T-helper 1 cell (primary cell): ENCODE measurements at regions not wholly inside any gene's neighbourhood (a gene's known extent, or its start where the extent isn't known, plus 50 kb on each side); places are given as distances from the start of the nearest gene placed in this dataset.
"Not testable (repeated sequence)": the region's sequence is repeated elsewhere in the genome, so short reads cannot be mapped to it uniquely, and the experiment has no call there.

Experiments used
- DNase-seq, 5 donors: peaks; one replicate each; pipeline ENCODE4 v3.0.0-alpha.2; 2012 to 2020

DNA sequence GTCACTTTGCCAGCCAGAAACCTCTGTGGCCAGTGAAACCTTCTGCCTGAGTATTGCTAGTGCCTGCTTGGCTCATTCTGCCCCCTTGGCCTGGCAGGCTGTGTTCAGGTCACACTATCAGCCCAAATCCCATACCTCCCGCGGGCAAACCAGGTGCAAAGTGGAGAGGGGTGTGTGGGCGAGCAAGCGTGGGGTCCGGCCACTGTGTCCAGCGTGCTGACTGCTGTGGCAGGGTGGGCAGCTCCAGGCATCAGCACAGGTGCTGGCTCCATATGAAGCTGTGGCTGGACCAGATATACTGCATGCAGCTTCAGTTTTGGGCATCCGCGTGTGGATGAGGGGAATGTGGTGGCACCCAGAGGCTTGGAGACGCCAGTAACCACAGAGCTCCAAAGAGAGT lies 576.5 kb upstream of the EDIL3 start:
- DNase-seq: no peak

DNA sequence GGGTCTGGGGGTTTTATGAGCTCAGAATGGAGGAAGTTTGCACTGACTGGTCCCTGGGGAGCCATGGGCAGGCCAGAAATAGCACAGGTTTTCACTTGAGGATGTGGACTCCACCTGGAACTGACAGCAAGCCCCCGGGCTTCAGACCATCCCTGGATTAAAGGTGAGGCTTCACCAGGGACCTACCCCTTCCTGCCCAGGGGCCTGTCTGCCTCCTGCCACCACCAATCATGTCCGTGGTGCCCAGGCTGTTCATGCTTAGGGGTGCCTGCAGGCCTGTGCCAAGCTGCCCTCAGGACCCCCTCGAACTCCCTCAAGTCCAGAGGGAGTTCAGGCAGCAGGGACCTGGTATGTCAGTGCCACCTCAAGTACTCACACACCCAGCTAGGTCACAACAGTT lies 577.2 kb upstream of the EDIL3 start:
- DNase-seq: no peak

DNA sequence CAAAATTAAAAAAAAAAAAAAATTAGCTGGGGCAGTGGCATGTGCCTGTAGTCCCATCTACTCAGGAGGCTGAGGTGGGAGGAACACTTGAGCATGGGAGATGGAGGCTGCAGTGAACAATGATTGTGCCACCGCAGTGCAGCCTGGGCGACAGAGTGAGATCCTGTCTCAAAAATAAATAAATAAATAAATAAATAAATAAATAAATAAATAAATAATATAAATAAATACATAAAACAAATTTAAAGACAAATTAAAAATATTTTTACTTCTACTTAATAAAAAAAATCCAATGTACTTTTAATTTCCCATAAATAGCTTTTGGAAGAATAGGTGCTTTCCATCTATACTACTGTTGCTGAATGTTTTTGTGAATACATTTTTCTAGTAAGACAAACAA lies 598.4 kb upstream of the EDIL3 start:
- no peak for DNase-seq

DNA sequence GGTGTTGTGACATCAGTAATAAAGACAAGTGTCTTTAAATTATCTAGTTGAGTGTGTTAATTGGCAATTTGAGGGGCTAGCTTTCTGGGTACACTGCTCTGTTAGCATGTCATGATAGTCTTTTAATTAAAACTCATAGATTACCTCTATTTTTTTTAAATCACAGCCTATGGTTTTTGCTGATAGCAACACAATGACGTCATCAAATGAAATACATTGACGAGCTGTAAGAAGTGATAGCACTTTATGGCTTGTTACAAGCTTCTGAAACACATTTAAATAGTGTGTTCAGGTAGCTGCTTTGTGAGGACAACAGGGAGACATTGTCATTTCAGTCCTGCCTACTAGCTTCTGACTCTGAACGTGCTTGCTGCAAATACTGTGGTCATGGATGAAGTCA lies 600.5 kb upstream of the EDIL3 start:
- no peak for DNase-seq

DNA sequence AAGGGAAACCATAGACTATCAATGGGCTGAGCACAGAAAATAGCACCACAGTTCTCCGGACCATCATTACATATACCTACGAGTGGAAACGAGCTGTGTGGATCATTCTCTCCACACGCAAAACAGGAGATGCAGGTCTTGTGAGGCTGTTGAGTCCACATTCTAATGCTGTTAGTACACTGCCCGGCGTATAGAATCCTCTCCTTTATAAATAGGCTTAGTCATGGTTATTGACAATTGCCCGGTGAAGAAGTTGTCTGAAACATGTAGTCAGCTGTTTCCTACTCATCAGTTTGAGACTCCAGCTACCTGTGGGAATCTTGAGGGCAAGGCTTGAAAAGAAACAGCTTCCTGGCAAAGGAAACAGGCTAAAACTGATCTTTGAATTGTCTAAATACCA lies 602.0 kb upstream of the EDIL3 start:
- no peak for DNase-seq

DNA sequence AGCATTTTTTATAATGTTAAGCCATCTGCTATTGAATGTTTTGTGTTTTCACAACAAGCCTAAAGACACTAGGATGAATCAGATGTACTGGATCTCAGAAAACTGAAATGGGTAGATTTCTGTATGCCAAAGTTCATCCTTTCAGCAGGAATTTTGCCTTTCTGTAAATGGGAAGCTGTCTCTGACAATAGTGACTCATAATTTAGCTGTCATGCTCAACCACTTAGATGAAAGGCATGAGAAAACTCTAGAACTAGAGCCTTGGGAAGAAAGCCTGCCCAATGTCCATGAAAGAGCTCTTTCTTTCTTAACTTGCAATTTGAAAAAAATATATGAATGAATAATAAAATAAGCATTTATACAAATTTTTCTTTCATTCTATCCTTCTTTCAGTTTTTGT lies 616.0 kb upstream of the EDIL3 start:
- DNase-seq: no peak

DNA sequence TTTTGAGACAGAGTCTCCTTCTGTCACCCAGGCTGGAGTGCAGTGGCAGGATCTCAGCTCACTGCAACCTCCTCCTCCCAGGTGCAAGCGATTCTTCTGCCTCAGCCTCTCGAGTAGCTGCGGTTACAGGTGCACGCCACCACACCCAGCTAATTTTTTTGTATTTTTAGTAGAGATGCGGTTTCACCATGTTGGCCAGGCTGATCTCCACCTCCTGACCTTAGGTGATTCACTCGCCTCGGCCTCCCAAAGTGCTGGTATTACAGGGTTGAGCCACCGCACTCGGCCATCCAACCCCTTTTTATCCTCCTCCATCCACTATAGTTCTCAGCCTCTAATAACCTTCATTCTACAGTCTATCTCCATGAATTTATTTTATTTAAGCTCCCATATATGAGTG lies 617.3 kb upstream of the EDIL3 start:
- not testable (repeated sequence) for DNase-seq

DNA sequence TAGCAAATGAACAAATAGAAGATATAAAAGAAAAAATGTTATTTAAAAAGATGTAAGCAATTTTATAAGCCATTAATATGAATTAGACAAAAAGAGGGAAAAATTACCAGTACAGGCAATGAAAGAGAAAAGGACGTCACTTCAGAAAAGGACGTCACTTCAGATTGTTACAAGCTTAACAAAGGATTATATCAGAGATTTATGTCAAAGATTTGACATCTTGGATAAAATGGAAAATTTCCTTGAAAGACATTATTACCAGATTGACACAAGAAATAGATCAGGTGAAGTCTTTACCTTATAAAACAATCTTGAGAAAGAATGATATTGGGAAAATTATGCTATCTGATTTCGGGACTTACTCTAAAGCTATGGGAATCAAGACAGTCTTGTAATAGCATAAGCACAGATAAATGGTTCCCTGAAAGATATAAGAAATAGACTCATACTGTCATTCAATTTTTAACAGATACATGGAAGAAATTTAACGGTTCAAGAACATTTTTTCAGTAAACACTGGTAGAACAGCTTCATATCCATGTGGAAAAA lies 625.4 kb upstream of the EDIL3 start:
- no peak for DNase-seq

DNA sequence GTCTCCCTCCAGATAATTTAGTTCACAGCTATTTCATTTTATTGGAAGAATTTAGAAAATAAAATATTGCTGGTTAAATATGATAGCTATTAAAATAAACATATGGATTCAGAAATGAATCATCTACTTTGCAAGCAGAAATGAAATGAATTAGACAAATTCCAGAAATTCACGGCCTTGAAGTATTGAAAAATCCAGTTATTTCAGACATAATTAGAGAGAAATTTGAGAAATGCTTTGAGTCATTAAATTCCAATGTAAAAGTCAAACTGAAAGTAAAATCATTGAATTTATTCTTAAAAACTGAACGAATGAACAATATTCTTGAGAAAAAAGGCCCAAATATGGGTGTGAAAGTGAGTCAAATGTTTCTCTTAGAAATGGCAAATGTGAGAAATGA lies 632.6 kb upstream of the EDIL3 start:
- DNase-seq: no peak

DNA sequence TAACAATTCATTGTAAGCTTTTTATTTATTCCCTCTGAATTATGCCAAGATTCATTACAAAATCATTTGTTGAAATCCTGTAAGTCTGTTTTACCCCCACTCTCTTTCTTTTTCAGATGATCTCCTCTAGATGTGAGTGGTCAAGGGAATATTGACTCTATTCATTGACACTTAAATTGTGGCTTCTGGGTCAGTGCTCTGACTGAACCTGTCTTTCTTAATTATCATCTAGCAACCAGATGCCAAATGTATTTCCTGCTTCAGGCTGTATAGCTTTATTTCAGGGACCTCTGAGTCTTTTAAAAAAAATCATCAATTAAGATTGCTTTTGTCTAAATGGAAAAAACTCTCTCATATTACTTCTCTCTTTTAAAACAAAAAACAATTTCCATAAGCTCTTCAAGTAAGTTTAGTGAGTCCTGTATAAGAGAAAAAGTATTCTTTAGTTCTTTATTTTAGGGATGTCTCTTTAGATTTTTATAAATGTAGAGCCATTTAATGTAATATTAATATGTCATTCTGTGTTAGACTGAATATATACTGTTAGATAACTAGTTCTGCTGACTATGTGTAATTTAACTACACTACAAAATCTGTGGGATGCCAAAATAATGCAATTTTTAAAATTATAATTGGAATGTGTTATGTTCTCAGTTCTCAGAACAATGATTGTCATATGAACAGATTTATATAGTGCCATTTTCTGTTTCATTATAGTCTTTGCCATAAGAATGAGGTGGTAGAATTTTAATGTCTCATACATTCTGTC lies 645.8 kb upstream of the EDIL3 start:
- DNase-seq: no peak

DNA sequence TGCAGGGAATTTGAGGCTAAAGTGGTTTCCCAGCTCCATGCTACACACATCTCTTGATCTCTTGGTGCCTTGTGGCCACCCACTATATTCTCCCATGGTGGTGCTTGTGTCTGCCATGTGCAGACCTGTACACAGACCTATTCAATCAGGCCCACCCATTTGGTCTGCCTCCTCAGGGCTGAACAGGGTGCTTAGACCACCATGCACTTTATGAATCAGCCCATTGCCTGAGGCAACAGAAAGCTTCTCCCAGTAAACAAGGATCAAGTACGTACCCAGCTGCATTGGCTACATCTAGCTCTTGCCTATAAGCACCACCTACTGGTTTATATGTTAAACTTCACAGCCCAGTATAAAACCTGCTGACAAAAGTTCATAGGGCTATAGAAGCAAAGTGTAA lies 664.3 kb upstream of the EDIL3 start:
- no peak for DNase-seq

DNA sequence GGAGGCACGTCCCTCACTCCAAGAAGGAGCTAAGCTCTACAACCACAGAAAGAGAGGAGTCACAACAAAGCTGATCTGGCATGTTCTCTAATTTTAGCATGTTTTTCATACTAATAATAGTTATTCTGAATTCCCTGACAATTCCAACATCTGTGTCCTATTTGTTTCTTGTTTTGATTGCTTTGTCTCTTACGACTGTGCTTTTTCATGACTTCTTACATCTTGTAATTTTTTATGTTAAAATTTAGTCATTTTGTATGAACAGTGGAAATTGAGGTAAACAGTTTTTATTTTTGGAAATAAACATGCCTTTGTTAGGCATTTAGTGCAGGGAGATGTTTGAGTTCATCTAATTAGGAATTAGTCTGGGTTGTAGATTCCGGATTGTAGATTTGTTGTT lies 668.1 kb upstream of the EDIL3 start:
- DNase-seq: no peak

DNA sequence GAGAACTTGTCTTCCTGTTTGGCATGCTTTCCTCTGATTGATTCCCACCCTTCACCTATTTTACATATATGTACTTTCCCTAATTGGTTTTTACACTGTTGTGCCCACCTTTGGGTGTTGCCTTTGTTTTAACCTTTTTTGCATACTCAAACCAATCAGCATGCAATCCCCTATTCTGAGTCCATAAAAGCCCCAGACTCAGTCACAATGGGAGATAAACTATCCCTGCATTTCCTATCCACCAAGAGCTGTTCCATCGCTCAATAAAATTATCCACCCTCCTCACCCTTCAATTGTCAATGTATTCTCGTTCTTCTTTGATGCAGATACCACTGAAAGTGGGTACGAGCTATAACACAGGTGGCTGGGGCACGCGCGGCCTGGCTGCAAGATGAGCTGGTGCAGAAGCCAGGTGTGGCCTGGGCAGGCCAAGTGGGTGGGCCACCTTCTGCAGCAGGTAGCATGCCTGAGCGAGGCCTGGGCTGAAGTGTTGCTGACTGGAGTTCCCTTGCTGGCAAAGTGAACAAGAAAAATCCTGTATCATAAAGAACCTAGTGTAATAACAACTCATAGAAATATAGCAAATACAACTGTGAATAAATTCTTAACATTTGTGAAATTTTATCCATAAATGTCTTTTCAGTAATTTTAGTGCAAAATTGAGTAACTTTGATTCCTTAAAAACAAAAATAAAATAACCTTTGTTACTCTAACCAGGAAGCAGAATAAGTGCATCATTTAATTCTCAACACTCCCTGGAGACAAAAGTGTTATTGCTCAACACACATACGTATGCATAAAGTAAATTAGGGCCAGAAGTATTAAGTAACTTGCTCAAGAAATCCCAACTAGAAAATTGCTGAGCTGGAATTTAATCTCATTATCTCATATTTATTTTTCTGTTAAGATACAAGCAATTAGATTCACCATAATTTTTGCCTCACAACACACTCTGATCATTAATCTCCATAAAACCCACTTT lies 685.3 kb upstream of the EDIL3 start:
- DNase-seq: no peak

DNA sequence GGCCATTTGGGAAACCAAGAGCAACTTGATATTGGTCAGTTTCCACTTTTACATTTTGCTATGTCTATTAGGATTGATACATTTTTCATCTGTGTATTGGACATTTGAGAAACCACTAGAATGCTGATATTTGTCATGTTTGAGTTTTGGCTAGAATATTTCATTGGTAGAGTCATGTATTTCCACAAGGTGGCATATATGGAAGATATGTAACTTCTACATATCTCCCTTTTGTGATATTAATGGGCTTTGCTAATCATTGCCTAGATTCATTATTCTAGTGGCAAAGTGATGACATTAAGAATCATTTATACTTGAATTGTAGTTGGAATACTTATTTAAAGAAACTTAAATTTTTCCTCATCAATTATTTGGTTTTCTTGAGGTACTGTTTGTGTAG lies 692.9 kb upstream of the EDIL3 start:
- DNase-seq: no peak

DNA sequence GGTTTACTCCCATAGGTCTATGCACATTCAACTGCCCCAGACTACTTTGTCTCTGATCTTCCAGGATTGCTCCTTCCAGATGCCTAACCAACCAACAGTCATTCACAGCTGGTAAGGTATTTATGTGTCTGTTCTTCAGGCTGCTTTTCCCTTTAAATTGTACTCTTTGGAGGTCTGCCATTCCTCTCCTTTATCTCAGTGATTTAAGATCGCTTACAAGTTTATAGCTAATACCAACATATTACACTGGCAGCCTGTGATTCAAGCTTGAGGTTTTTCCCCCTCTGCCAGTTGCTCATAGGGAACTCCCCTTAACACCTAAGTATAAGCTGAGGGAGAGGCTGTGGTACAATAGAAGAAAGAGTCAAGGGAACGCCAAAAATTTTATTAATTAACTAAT lies 711.7 kb upstream of the EDIL3 start:
- DNase-seq: no peak

DNA sequence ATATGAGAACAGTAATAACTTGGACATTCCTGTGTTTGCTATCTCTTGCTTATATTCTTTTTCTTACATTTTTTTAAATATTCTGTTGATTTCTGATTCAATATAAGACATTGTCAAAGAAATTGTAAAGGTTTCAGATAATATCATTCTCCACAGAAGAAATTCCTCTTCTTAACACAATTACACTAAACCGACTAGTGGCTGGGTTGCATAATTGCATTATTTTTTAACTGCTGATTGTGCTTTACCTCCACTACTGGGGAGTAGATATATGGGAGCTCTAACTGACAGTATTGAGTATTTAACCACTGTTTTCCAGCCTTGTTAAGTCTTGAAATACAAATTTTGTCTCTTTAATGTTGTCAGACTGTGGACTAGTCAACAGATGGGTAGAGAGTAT lies 723.8 kb upstream of the EDIL3 start:
- DNase-seq: no peak

DNA sequence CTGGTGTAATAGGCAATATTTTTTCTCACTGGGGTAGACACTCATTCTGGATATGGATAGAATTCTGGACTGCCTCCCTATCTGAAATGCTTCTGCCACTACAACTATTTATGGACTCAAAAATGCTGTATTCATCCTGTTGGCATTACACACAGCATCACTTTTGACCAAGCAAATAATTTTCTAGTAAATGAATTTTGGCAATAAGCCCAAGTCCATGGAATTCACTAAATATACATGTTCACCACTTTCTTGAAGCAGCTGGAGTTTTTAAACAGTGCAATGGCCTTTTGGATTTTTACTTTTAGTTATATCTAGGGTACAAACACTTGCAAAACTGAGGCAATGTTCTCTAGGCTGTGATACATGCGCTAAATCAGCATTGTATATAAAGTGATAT lies 724.9 kb upstream of the EDIL3 start:
- DNase-seq: no peak

DNA sequence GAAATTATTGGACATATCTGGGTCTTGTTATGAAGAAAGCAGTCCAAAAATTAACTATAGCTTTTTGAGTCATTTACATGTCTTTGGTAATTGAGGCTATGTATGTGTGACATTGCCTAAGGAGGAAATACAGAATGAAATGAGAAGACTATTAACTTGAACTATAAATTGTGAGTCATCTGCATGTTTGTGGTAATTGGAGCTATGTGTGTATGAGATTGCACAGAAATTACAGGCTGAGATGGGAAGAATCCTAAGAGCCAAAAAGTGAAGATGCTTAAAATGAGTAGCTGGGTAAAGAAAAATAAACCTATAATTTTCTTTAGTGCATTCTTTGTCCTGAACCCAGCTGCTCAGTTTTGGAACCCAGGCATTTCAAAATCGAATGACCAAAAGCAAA lies 747.6 kb upstream of the EDIL3 start:
- DNase-seq: no peak

DNA sequence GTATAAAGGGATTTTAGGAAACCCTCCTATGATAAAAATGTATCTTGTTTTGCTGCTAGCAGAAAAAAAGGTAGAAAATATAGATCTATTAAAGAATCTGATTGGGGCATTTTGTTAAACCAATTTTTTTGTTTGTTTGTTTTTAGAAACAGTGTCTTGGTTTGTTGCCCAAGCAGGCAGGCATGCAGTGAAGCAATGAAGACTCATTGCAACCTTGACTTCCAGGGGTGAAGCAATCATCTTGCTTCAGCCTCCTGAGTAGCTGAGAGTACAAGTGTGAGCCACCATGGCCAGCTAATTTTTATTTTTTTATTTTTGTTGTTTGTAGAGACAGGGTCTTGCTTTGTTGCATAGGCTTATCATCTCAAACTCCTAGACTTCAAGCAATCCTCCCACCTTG lies 755.8 kb upstream of the EDIL3 start:
- no peak for DNase-seq

DNA sequence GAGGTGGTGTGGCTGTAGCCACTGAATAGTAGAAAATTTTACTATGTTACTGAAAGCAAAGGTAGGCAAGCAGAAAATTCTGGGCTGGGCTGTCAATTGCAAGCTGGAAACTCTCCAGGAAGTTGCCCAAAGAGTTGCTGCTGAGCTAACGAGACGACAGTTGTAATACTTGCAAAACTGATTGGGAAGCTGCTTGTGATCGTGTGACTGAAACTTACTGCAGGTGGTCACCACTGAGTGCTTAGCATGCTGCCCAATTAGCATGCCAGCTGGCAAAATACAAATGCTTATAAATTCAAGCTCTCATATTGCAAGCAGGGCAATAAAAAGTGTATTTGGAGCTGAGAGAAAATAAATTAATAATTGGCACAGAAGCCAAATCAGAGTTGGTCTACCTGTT lies 758.5 kb upstream of the EDIL3 start:
- DNase-seq: no peak

DNA sequence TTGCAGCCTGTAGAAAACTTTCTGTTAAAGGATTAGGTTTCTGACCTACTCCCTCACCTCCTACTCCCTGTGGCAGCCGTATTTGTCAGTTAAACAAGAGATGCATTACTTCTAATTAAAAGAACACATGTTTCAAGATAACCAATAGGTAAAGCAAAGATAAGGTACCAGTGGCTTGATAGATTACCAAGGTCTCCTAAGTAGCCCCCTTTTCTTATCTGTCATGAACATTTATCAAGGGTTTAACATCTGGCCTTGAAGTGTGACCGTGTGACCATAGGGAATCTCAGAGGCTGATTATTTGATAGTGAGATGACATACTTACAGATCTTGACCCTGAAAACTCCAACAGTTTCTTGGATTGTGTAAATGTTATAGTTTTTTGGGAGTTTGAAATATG lies 764.0 kb upstream of the EDIL3 start:
- DNase-seq: no peak

DNA sequence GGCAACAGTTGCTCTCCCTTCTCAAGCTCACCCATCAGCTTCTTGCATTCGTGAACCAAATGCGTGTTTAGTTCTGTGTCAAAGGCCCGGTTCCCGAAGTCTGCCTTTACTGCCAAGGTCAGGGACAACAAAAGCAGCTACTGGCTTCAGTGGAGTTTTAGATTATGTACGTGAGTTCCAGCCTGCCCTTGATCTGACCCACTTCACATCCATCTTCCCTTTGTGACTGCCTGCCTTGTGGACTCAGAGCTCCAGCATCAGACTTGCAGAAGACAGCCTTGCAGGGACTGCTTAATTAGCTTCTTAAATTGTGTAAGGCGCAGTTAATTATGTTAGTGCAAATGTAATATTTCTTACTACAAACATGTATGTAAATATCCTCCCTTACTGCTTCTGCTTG lies 774.7 kb upstream of the EDIL3 start:
- DNase-seq: no peak

DNA sequence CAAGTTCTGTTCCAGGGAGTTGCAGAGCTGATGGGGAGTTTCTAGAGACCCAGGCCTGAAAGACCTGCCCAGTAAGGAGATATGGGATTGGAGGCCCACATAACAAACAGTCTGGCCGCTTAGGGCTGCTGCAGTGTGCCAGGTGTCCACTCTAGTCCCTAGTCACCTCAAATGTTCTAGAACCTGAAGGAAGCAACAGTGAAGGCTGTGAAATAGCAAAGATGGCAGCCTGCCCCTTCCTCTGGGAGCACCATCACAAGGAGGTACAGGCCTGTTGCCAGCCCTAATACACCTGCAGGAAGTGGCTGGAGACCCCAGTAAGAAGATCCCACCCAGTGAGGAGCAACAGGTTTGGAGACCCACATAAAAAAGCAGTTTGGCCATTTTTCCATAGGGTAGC lies 783.8 kb upstream of the EDIL3 start:
- DNase-seq: no peak

DNA sequence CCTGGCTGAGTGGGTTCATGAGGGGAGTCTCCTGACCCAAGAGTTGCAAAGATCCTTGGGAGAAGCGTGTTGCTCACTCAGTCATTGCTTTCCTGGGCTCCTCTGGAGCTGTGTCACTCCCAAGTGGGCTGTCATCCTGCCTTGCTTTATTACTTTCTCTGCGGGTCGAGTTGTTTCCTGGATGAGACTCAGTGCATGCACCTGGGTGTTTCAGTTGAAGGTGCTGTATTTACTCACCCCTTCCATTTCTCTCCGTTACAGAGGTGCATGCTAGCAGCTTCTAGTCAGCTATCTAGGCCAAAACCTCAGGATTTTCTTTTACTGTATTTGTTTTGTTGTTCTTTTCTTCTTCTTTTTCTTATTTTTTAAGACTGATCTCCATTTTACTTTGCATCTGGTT lies 785.5 kb upstream of the EDIL3 start:
- DNase-seq: no peak
